HG02870 (cell line): ENCODE measurements at regions not wholly inside any gene's neighbourhood (a gene's known extent, or its start where the extent isn't known, plus 50 kb on each side); places are given as distances from the start of the nearest gene placed in this dataset.

ENCODE experiments used
- ATAC-seq: cut with Tn5 transposase; IDR thresholded peaks from one replicate; pipeline ENCODE4 v1.9.1; 2021; ENCODE audit warnings: mild to moderate bottlenecking, moderate library complexity; ENCODE audit not compliant: unreplicated experiment

GRCh38 chr6:85396159-85396808 lies 53.6 kb upstream of the NT5E start:
- no peak for ATAC-seq

- no peak for ATAC-seq
Observed at GRCh38 chr6:85395746-85396145, 54.1 kb upstream of the NT5E start.

DNA sequence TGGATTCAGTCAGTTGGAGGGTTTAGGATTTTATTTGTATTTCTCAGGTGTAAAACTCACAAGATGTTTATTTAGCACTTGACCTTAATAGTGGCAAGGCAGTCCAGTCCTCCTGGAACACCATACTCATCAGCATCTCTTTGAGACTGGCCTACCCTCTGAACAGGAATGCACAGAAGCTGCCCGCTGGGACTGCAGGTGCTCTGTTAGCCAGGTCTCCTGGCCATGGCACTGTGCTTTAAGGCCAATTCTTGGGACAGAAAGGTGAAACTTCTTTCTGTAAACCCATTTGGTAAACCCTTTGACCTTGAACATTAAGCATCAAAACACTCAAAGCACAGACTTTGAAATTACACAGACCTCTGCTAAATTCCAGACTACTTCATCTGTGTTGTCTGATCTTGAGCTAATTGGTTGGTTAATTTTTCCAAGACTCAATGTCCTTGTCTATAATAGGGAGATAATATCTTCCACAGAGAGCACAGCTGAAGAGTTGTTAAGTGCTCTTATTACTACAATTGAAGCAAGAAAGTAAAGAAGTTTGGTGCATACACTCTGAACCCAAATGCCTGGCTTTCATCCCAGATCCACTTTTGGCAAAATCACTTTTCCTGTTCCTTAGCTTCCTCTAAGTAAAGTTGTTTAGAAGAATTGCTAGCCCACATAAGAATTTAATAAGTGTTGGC lies 54.9 kb upstream of the NT5E start:
- no peak for ATAC-seq

DNA sequence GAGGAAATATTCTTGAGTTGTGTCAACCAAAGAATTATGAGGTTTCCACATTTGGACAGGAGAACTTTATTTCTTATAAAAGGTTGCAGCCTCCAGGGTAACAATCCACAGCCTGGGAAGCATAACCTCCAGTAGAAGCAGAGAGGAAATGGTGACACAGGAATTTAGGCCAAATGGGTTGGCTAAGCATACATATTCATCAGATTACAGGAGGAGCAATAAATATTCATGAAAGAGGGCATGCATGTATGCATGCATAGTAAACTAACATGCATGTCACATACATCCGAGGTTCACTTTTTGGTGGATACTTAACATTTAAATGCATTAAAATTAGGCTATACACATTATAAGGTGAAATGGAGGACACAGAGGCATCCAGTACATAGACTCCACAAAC lies 55.7 kb upstream of the NT5E start:
- ATAC-seq, result no peak

GRCh38 chr6:85392379-85392778 lies 57.5 kb upstream of the NT5E start:
- ATAC-seq, result no peak

GRCh38 chr6:85390775-85391174 lies 59.1 kb upstream of the NT5E start:
- no peak for ATAC-seq

DNA sequence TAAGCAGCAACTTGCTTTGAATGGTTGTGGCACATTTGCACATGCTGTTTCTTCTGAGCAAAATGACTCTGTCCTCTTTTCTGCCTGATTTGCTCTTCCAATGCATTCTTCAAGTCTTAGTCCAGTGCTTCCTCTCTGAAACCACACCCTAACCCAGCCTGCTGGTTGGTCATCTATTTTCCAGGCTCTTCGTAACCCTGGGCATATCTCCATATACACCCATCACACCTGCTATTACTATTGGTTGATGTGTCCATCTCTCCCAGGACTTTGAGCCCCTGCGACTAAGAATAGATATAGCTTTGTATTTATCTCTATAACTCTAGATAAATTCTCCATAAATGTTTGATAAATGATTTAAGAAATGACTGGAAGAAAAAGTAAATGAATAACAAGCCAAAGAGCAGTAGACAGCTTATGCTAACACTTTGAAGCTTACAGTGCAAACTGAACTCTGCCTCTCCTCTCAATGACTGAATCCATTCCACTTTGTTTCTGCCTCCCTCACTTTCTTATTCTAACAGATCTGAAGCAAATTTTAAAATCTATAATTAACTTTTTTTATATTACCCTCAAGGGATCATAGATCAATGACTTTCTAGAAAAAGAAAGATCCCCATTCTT lies 59.7 kb upstream of the NT5E start:
- ATAC-seq, result no peak

DNA sequence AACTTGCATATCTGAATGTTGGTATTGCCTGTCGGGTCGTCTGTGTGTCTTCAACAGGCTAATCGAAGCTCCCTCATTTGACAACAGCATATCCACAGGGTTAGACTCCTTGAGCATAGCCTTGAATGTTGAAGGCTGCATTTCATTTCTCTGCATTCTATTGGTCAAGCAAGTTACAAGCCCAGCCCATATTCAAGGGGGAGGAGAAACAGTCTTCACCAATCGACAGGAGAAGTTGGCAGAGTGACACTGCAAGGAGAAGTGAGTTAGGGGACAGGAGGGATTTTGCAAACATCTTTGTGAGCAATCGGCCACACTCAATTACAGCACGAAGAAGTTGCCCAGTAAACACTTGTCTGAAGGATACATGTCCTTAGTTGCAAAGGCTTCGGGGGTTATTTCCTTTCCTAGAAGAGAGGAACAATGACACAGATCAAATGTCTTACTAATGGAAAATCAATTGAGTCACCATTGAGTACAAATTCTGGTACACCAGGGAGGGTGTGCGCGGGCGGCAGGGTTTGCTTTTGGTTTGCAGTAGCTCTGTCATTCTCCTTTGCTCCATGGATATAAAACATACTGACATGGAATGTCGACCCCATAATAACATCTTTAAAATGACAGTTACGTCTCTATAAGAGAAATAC lies 60.6 kb upstream of the NT5E start:
- ATAC-seq, result no peak

DNA sequence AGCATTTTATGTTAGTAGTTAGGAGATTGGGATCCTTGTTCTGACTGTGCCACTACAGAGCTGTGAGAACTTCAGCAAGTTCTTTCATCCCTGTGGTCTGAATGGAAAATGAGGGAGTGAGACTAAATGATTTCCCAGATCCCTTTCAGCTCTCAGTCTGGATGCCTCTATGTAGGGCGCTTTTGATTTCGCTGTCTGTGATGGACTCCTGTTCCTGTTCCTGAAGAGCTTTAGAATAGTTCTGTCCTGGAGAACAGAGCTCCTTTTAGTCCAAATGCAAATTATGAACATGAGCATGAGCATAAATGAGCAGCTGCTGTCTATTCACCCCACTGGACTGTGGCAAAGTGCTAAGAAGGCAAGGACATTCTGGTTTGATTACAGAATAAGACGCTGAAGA lies 61.4 kb upstream of the NT5E start:
- ATAC-seq, result no peak

GRCh38 chr6:85385636-85386315 lies 64.1 kb upstream of the NT5E start:
- no peak for ATAC-seq

DNA sequence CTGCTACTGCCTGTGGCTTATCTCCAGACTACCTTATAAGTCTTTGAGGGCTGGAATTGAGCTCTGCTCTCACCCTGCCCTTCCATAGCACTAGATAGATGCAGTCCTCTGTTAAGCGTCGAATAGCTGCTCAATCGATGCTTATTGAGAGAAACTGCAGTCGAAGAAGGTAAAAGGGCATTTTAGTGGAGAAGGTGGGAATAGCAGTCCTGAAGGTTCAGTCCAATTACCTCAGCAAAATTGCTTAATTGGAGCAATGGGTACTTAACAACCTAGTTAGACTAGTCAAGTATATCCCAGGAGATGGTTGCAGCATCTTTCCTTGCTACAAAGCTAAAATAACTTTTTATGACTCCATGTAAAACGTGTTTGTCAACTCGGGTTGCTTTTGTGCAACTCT lies 66.8 kb upstream of the NT5E start:
- no peak for ATAC-seq

GRCh38 chr6:85382541-85382940 lies 67.3 kb upstream of the NT5E start:
- no peak for ATAC-seq

DNA sequence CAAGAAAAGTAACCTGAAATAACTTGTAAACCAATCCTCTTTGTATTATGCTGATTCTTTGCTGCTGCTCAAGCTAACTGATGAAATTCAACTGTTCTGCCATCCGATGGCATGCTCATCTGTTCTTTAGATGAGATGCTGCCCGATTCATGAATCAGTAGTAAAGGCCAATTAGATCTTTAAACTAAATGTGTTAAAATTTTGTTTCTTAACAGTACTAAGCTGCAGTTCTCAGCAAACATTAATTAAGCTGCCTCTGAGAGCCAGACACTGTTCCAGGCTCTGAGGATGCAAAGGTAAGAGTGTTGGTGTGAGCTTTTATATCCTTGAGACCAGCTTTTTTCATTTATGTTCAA lies 77.0 kb upstream of the NT5E start:
- no peak for ATAC-seq

GRCh38 chr6:85372188-85372914 lies 77.5 kb upstream of the NT5E start:
- no peak for ATAC-seq

GRCh38 chr6:85368631-85369030 lies 81.3 kb upstream of the NT5E start:
- no peak for ATAC-seq

DNA sequence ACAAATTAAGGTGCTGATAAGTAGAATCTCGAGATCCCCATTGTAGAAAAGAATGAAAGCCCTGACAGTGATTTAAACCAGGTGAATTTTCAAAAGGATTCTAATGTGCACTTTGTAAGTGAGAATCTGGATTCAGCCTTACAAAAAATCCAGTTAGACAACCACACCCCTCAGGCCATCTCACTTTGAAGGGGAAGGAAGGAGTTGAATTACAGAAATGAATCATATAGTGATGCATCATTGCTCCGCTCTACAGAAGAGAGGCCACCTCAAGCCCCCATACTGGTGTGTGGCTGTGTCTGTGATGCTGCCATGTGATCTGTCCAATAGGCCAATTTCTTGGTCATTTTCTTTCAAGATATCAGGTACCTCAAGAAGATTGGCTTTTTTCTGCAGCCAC lies 85.5 kb upstream of the NT5E start:
- peak; percentile 56 for ATAC-seq

DNA sequence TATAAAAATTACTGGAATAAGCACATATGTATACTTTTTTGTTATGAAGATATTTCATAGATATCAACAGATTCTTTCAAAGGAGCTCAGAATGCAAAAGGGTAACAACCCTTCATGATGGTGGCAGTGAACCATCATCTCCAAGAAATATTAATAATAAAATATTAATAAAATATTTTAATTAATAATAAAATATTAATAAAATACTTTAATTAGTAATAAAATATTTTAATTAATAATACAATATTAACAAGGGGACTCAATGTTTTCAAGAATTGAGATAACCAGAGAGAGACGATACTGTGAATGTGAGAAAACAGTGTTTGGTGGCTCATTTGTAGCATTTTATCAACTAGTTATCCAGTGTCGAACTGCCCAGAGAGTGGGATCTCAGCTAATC lies 86.0 kb upstream of the NT5E start:
- peak; percentile 5 for ATAC-seq

DNA sequence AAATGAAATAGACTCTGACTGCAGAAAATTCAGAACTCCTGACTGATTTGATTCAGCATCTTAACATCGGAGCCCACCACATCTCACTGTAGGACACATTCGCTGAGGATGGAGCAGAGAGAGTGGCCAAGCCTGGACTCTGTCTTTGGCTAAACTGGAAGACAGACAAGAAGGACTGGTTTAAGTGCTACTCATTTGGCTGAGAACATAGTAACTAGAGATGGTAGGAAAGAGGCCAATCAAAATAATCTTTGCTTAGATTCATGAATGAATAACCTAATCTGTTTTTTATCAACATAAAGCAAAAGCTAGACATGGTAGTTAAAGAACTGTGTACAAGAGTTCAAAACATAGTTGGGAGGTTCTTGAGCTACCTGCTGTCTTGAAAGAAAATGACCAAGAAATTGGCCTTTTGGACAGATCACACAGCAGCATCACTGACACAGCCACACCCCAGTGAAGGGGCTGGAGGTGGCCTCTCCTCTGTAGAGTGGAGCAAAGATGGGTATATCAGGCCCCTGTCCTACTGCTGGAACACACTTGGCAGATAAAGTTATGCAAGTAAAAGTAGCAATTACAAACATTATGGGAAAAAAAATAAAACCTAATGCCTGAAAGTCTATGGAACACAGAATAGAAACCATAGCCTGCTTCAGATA lies 87.1 kb upstream of the NT5E start:
- no peak for ATAC-seq

DNA sequence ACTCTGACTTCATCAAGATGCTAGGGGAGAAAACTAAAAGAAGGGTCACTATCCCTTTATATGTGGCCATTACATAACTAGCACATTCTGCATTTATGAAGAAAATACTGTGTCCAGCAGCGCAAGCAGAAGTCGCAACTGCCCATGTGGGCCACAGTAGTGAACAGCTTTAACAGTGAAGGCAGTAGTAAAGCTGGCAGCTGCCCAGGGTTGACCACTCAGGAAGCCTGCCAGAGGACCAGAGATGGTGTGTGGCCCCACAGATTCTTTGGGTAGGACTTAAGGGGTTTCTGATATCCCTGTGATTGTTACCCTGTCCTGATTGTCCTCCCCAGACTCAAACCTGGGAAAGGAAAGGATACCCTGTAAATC lies 88.3 kb upstream of the NT5E start:
- no peak for ATAC-seq
